NCI-H510A (cell line): ENCODE measurements at regions not wholly inside any gene's neighbourhood (a gene's known extent, or its start where the extent isn't known, plus 50 kb on each side); places are given as distances from the start of the nearest gene placed in this dataset.
"Not testable (repeated sequence)": the region's sequence is repeated elsewhere in the genome, so short reads cannot be mapped to it uniquely, and the experiment has no call there.

Experiments
- DNase-seq: peaks from one replicate; lab custom pipeline; 2025; lab: John Stamatoyannopoulos, UW

GRCh38 chrX:121455890-121456289 is 408.5 kb downstream of the GLUD2 start:
- DNase-seq = no peak

- no peak for DNase-seq
Measured at GRCh38 chrX:121456315-121456714, 408.9 kb downstream of the GLUD2 start.

GRCh38 chrX:121457096-121457495 is 409.7 kb downstream of the GLUD2 start:
- no peak for DNase-seq

DNA sequence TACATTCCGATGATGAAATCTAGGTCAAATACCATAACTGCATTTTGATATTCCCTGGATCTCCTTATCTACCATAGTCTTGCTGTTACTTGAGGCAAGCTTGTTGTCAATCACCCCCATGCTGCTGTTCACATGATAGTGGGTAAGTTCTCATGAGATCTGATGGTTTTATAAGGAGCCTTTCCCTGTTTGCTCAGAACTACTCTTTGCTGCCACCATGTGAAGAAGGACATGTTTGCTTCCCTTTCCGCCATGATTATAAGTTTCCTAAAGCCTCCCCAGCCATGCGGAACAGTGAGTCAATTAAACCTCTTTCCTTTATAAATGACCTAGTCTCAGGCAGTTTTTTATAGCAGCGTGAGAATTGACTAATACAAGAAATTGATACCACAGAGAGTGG is 432.0 kb downstream of the GLUD2 start:
- no peak for DNase-seq

GRCh38 chrX:121496966-121497365 is 449.6 kb downstream of the GLUD2 start:
- DNase-seq = no peak

DNA sequence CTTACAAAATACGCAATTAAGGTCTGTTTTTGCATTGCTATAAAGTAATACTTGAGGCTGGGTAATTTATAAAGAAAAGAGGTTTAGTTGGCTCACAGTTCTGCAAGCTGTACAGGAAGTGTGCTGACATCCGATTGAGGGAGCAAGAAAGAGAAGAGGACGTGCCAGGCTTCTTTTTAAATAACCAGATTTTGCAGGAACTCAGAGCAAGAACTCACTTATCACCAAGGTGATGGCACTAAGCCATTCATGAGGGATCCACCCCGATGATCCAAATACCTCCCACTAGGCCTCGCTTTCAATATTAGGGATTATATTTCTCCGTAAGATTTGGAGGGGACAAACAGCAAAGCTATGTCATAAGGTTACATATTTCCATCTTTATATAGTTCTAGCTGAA is 456.7 kb downstream of the GLUD2 start:
- DNase-seq = no peak

DNA sequence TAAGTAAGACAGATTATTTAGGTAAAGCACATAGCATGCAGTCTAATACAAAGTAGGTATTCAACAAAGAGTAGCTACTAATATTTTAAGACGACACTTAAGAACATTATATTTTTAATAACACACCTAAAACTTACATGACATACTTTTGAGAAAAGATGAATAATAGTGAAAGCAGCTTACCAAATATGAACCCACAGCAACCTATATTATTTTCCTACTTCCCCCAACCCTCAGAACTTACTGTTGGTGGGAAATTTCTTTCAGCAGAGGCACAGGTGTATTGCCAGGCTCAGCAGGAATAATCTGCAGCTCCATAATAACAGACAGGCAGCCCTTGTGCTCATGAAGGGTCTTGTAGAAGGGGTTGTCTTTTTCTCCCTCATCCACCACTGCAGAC is 498.9 kb downstream of the GLUD2 start:
- no peak for DNase-seq

- no peak for DNase-seq
Measured at GRCh38 chrX:121558886-121559285, 511.5 kb downstream of the GLUD2 start.

- no peak for DNase-seq
Measured at GRCh38 chrX:121562616-121563015, 515.2 kb downstream of the GLUD2 start.

DNA sequence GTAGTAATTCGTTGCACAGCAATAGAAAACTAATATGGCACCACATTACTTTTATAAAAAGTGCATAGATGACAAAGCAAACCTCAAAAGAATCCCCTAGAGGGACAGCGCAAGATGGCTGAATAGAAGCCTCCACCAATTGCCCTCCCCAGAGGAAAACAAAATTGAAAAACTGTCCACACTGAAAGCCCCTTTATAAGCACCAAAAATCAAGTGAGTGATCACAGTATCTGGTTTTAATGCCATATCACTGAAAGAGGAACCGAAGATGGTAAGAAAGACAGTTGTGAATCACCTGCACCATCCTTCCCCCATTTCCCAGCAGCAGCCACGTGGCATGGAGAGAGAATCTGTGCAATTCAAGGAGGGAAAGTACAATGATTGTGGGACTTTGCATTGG is 522.2 kb downstream of the GLUD2 start:
- no peak for DNase-seq

DNA sequence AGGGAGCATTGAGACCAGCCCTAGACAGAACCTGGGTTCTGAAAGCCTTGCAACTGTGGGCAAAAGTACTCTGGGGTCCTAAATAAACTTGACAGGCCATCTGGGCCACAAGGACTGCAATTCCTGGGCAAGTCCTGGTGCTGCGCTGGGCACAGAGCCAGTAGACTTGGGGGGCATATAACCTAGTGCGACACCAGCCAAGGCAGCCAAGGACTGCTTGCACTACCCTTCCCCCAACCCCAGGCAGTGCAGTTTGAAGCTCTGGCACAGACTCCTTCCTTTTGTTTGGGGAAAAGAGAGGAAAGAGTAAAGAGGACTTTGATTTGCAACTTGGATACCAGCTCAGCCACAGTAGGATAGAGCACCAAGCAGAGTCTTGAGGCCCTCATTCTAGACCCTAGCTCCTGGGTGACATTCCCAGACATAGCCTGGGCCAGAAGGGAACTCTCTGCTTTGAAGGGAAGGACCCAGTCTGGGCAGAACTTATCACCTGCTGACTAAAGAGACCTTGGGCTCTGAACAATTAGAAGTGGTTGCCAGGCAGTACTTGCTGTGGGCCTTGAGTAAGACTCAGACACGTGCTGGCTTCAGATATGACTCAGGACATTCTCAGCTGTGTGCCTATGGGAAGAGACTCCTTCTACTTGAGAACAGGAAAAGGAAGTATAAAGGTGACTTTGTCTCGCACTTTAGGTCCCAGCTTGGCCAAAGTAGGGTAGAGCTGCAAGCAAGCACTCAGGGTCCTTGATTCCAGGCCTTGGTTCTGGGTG is 522.8 kb downstream of the GLUD2 start:
- DNase-seq = no peak

DNA sequence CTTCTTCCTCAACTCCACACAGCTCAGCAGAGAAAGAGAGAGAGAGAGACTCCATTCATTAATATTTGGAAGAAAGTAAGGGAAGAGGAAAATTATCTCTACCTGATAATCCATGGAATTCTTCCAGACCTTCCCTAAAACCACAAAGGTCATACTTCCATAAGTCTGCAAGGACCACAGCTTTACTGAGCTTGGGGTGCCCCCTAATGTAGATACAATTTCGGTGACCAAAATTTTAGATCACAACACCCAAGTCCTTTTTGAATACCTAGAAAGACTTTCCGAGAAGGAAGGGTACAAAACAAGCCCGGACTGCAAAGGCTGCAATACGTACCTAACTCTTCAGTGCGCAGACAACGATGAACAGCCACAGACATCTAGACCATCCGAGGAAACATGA is 523.9 kb downstream of the GLUD2 start:
- no peak for DNase-seq

- DNase-seq = not testable (repeated sequence)
Measured at GRCh38 chrX:121574384-121574783, 527.0 kb downstream of the GLUD2 start.

GRCh38 chrX:121579016-121579760 is 531.8 kb downstream of the GLUD2 start:
- no peak for DNase-seq

- DNase-seq = no peak
Measured at GRCh38 chrX:121581885-121582284, 534.5 kb downstream of the GLUD2 start.

DNA sequence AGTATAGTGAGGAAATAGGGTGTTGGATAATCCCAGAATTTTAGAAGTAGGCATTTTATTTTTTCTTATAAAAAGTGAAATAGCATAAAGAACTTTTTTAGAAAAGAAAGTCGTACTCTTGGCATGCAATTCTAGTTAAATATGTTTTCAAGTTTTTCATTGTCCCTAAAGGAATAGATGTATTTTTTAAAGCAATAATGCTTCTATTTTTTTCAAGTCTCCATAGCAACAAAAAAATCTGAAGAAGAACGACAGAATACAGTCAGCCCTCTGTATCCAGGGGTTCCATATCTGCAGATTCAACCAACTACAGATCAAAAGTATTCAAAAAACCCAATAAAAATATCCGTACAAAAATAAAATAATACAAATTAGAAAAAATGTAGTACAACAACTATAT is 538.2 kb downstream of the GLUD2 start:
- DNase-seq = no peak

DNA sequence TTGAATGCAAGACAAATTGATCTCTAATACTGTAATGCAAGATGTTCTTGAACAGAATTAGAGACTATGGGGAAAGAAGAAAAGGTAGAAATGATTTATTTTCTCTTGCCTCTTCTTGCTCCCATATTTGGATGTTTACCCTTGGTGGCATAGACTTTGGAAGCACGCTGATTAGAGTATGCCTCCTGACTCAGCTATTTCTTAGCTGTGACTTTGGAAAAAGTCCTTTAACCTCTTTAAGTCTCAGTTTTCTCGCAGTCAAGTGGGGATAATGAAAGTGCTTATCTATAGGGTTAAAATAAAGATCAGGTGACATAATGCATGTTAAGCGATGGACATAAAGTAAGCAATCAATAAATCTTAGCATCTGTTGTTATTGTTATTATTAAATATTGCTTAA is 545.5 kb downstream of the GLUD2 start:
- no peak for DNase-seq

- no peak for DNase-seq
Measured at GRCh38 chrX:121598356-121598755, 550.9 kb downstream of the GLUD2 start.

- DNase-seq = no peak
Measured at GRCh38 chrX:121635141-121635540, 587.7 kb downstream of the GLUD2 start.

- DNase-seq = no peak
Measured at GRCh38 chrX:121639781-121640180, 592.4 kb downstream of the GLUD2 start.

DNA sequence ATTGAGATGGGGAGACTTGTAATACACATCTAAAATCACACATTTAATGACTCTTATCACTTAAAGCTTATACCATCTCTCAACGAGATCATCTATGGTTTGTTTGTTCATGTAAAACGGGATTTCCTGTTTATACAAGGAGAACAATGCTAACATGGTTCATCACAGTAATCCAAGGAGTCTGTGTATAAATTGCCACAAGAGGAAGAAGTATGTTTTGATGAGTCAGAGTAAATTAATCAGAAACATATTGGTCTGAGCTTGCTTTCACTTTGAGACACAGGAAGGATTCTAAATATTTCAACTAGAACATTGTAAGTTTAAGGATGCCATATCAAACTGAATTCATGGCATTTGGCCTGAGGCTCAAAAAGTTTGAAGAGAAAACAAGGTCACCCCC is 594.1 kb downstream of the GLUD2 start:
- peak; percentile 10 for DNase-seq

DNA sequence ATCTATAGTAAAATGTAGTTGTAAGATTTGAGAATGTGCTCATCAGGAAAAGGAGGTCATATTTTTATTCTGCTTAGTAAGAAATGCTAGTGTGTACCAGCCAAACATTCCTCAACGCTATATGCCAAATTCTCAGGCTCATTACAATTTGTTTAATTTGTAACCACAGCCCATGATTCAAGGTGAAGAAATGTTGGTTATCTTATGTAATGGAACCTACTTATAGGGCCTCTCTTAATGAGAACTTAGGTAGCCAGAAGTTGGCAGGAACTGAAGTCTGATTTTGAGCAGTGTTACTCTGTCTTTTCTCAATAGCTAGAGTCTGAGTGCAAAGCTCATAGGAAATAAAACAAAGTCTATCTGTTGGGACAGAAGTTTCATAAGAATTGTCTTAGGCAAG is 595.0 kb downstream of the GLUD2 start:
- DNase-seq = no peak

GRCh38 chrX:121649417-121649816 is 602.0 kb downstream of the GLUD2 start:
- no peak for DNase-seq

- peak; percentile 13 for DNase-seq
Measured at GRCh38 chrX:121655276-121655675, 607.9 kb downstream of the GLUD2 start.
